Esophagus (tissue), 2 donors: ENCODE measurements at regions not wholly inside any gene's neighbourhood (a gene's known extent, or its start where the extent isn't known, plus 50 kb on each side); places are given as distances from the start of the nearest gene placed in this dataset.
A peak's percentile ranks its signal among the peaks of the same experiment; 100 is the strongest.

Experiments
- H3K27ac ChIP-seq, 2 donors: one replicate each; pipeline ENCODE4 v1.5.1; 2013; ENCODE audit warnings: low read depth in 2 of 2, mild to moderate bottlenecking in 2 of 2, inconsistent platforms in 1 of 2, low read length in 1 of 2, moderate library complexity in 1 of 2
- H3K27me3 ChIP-seq, 2 donors: one replicate each; pipeline ENCODE4 v1.6.1; 2013; ENCODE audit warnings: low read length in 2 of 2, control low read depth in 1 of 2, mild to moderate bottlenecking in 1 of 2; ENCODE audit not compliant: insufficient read depth in 2 of 2, control insufficient read depth in 1 of 2
- H3K36me3 ChIP-seq, 2 donors: one replicate each; pipeline ENCODE4 v1.6.1; 2013; ENCODE audit warnings: low read length in 1 of 2; ENCODE audit not compliant: control insufficient read depth in 2 of 2, insufficient read depth in 2 of 2
- H3K4me1 ChIP-seq, 2 donors: one replicate each; pipeline ENCODE4 v1.6.1; 2013; ENCODE audit warnings: low read length in 1 of 2; ENCODE audit not compliant: control insufficient read depth in 2 of 2, insufficient read depth in 2 of 2
- H3K4me3 ChIP-seq, 2 donors: one replicate each; pipeline ENCODE4 v1.5.1; 2013; ENCODE audit warnings: low read length in 2 of 2, mild to moderate bottlenecking in 2 of 2, low read depth in 1 of 2, moderate library complexity in 1 of 2
- H3K9me3 ChIP-seq, 2 donors: one replicate each; pipeline ENCODE4 v1.6.1; 2013; ENCODE audit warnings: mild to moderate bottlenecking in 2 of 2, low read depth in 1 of 2, low read length in 1 of 2, moderate library complexity in 1 of 2; ENCODE audit not compliant: control insufficient read depth in 2 of 2, insufficient read depth in 1 of 2
- WGBS, 2 donors: extraction: QIAGEN DNeasy Blood & Tissue Kit; methylation state at CpG; one replicate each; pipeline ENCODE4 v1.1.7; 2013; 5-methylcytosine and 5-hydroxymethylcytosine counted together
- donor health status: healthy with polysubstance abuse.
- donor health status: Bipolar disorder and iron deficiency.

DNA sequence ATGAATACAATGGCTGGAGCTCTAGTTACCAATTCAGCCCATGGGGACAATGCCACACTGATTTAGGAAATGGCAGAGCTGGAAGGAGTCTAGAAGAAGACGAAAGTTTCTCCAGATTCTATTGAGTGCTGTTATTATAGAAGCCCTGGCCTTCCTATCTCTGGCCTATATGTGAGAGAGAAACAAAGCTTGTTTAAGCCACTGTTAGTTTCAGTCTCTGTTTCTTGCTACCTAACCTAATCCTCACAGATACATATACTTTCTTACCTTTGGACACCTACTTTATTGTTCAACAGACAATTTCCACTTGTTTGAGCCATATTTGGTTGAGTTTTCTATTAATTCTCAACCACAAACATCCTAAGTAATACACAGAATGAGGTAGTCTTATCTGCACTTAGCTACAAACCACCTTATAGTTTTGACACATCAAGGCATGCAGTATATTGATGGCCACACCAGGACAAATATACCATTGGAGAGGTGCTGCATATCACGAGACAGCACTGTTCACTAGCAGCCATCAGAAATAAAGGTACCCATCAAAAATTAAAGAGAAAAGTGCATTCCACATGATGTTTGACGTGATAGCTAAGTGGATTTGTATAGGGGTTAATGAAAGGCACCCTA is 190.2 kb downstream of the SMIM20 start:
- Histone ChIP-seq H3K4me1 (no peaks in the 10 kb centered on the region), H3K27me3 (no peaks in the 10 kb centered on the region), H3K9me3 (no peaks in the 10 kb centered on the region), H3K36me3 (no peaks in the 10 kb centered on the region), H3K4me3 (no peak overlapping the region), H3K27ac (no peak overlapping the region)
- whole genome bisulfite sequencing, 2 donors = 93 to 95% methylated on average over 3 of the region's 3 CpGs

DNA sequence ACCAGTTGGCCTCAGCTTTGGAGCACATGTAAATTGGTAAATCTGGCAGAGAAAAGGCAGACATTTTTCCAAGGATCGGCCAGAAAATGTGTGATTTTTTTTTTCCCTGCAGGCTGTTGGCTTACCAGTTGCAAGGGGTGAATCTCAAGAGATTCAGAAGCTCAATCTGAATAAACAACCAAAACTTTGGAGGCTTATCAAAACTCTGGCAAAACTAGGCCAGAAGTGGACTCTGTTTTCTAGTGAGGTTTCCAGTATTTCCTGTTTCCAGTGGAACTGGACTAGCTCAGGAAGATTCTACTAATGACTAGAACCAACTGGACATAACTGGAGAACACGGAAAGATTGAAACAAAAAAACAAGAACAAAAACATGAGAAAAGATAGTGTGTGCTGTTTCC is 191.3 kb downstream of the SMIM20 start:
- Histone ChIP-seq H3K4me3 (no peak overlapping the region), H3K4me1 (no peaks in the 10 kb centered on the region), H3K27me3 (no peaks in the 10 kb centered on the region), H3K9me3 (no peaks in the 10 kb centered on the region), H3K27ac (peak overlapping the region in 1 of 2 donors; percentile 11), H3K36me3 (no peaks in the 10 kb centered on the region)
- 57 to 66% methylated on average over 2 of the region's 2 CpGs for WGBS, 2 donors

DNA sequence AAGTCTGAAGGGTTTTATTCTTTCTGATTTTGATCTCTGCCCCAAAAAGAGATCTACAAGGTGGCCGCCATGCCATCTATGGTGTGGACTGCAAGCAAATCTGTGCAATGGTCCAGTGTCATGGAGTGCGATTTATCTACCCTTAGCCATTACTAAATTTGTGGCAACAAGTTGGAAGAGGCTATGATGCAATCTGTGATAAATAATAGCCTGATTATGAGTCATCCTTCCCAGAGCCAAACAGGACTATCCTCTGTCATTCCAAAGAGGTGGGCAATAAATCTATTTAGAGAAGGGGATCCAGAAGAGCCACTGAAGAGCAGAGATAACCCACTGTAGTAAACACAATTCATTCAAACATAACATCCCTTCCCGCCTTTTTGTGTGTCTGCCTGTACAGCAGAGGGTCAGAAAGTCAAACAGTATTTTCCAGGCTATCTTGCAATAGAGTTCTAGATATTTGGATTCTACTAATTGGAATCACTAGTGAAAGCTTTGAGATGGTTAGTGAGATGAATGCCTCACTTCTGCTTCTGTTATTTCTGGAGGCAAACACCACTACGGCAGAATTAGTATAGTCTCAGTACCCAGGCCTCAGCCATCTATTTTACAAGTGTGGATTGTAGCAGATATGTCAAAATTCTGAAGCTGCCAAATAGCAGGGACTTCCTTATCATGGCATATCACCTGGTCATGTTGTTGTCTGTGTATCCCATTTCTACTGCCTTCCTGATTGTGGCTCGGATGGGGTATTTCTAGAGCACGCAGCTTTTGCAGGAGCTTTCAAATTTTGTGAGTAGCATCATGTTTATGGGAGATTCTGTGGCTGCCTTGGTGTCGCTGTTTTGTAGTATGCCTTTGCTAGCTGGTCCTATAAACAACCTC is 192.0 kb downstream of the SMIM20 start:
- H3K27ac ChIP-seq = peak overlapping the region; percentile 11 to 20
- WGBS, 2 donors = 80 to 81% methylated on average over 7 of the region's 7 CpGs

DNA sequence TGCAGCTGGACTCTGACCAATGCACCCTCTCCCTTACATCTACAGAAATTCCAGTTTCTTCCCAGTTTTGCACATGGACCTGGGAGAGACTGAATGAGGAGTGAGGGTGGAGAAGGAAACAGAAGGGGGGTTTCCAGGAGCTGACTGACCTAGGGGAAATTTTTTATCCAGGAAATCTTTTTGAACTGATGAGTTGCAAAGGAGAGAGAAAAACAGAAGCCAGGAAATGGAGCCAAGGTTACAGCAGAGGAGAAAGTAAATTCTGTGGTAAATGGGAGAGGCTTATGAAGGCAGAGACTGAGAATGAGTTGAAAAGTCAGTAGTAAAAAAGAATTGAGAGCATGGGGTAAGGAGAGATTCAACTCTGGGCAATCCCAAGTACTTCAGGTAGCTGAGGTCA is 192.8 kb downstream of the SMIM20 start:
- no peak overlapping the region for H3K27ac ChIP-seq

More for the DNA sequence above, 192.0 kb downstream of the SMIM20 start:
- H3K4me1 ChIP-seq = no peaks in the 10 kb centered on the region
- H3K36me3 ChIP-seq = no peaks in the 10 kb centered on the region
- no peaks in the 10 kb centered on the region for H3K27me3 ChIP-seq
- no peak overlapping the region for H3K4me3 ChIP-seq
- no peaks in the 10 kb centered on the region for H3K9me3 ChIP-seq

DNA sequence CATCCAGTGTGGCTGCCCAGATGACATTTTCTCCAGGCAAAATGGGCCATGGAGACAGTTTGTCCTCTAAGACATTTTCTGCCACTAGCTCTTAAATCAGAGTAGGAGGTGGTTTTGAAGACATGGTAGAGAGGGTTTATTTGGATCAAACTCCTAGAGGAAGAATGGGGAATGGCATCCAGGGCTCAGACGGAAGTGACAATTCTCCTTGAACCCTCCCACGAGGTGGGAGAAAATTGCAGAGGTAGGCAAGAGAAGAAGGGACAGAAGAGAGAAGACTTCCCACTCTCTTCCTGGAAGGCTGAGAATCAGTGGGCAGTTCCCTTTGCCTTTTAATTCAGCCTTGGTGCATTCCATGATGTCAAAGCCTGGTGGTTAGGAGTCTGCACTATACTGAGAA is 194.0 kb downstream of the SMIM20 start:
- Histone ChIP-seq H3K36me3 (no peaks in the 10 kb centered on the region), H3K27ac (no peak overlapping the region), H3K4me1 (no peaks in the 10 kb centered on the region), H3K9me3 (no peaks in the 10 kb centered on the region), H3K4me3 (no peak overlapping the region), H3K27me3 (no peaks in the 10 kb centered on the region)
- WGBS, 2 donors = 77 to 79% methylated on average over 2 of the region's 2 CpGs

More for the DNA sequence above, 192.8 kb downstream of the SMIM20 start:
- H3K9me3 ChIP-seq = no peaks in the 10 kb centered on the region
- H3K4me3 ChIP-seq = no peak overlapping the region
- no peaks in the 10 kb centered on the region for H3K4me1 ChIP-seq
- no peaks in the 10 kb centered on the region for H3K36me3 ChIP-seq
- H3K27me3 ChIP-seq = no peaks in the 10 kb centered on the region

DNA sequence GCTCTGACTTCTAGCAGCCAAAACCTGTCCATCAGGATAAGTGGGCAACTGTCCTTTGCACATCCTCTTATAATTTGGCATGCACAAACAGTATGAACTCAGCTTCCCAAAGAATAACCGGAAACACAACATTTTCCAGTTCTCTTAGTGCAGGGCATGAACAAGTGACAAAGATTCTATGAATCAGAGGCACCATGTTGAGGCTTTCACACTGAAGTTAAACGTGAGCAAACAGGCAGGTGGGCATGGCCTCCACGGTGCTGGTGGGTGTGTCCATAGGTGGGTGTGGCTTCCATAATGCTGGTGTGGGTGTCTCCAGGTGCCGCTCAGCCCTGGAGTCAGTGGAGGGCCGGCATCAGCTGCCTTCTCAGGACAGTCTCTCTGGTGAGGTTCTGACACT is 196.5 kb downstream of the SMIM20 start:
- H3K27me3 ChIP-seq = no peaks in the 10 kb centered on the region
- no peaks in the 10 kb centered on the region for H3K36me3 ChIP-seq
- H3K4me1 ChIP-seq = no peaks in the 10 kb centered on the region
- H3K9me3 ChIP-seq = peaks cover 0 to 7% of the 10 kb centered on the region in 2 donors
- no peak overlapping the region for H3K27ac ChIP-seq
- H3K4me3 ChIP-seq = no peak overlapping the region
- WGBS, 2 donors = 57 to 60% methylated on average over 5 of the region's 5 CpGs

DNA sequence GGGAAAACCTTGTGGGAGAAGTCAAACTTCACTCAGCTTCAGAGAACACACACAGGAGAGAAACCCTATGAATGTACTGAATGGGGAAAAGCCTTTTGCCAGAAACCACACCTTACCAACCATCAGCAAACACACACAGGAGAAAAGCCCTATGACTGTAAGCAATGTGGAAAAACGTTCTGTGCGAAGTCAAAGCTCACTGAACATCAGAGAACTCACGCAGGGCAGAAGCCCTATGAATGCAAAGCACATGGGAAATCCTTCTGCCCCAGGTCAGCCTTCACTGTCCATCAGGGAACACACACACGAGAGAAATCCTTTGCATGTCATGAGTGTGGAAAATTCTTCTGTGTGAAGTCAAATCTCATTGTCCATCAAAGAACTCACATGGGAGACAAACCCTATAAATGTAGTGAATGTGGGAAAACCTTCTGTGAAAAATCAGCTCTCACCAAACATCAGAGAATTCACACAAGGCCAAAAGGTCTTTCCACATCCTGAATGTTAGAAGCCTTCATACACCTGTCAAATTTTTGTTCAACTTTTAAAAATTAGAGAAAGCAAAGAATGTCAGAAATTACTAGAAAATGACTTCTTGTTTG is 199.4 kb downstream of the SMIM20 start:
- no peaks in the 10 kb centered on the region for H3K4me1 ChIP-seq
- H3K4me3 ChIP-seq = no peak overlapping the region
- peaks cover 0 to 7% of the 10 kb centered on the region in 2 donors for H3K9me3 ChIP-seq
- WGBS, 2 donors = 89 to 92% methylated on average over 4 of the region's 4 CpGs
- H3K27me3 ChIP-seq = peaks cover 0 to 2% of the 10 kb centered on the region in 2 donors
- H3K36me3 ChIP-seq = peaks cover 0 to 3% of the 10 kb centered on the region in 2 donors
- no peak overlapping the region for H3K27ac ChIP-seq

DNA sequence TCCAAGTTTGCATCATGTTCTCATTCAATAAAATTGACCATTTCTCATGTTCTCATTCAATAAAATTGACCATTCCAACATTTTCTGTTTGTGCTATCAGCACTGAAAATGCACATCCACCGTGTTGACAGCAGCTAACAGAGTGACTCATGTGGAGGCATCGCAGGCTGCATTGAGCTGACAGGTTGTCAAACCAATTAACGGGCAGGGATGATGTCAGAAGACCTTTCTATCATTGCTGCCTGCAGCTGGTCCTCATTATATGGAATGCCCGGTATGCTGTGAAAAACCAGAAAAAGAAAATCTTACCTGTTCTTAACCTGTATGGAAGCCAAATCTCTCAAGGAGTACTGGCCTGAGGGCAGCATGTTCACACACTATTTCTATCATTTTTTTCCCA is 202.0 kb downstream of the SMIM20 start:
- peaks cover 0 to 7% of the 10 kb centered on the region in 2 donors for H3K9me3 ChIP-seq
- H3K27ac ChIP-seq = no peak overlapping the region
- 47 to 66% methylated on average over 4 of the region's 4 CpGs for WGBS, 2 donors
- H3K4me3 ChIP-seq = no peak overlapping the region
- H3K4me1 ChIP-seq = no peaks in the 10 kb centered on the region
- peaks cover 0 to 2% of the 10 kb centered on the region in 2 donors for H3K27me3 ChIP-seq
- H3K36me3 ChIP-seq = peaks cover 0 to 3% of the 10 kb centered on the region in 2 donors

DNA sequence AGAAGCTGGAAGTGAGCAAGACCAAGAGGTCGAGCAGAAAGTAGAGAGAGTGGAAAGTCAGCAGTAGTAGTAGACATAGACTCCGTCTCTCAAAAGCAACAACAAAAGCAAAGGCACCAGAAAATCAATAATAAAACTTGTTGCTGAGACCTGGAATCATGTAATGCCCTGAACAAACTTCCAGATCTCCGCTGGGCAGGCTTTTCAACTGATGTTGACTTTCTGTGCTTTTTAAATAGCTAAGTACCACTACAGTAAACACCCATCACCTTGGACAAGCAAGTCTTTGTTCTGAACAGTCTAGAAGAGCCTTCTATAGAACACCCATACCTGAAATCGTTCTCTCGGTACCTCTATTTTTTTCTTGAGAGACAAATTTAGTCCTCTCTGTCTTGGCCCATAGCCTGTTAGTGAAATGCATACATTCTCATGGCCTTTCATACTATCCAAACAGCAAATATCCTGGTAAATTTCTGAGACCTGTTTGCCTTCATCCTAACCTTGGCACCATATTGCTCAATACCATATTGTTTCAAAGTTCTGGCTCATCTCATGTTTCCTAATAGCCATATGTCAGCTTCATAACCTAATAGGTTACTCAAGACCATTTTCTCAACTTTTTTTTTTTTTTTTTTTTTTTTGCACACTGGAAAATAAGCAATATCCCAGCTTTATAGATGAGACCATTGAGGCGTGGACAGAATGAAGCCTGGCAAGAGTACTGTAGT is 200.6 kb upstream of the RBPJ start:
- Histone ChIP-seq H3K9me3 (no peaks in the 10 kb centered on the region), H3K27ac (no peak overlapping the region), H3K27me3 (peaks cover 0 to 2% of the 10 kb centered on the region in 2 donors), H3K4me1 (no peaks in the 10 kb centered on the region), H3K36me3 (peaks cover 0 to 3% of the 10 kb centered on the region in 2 donors), H3K4me3 (no peak overlapping the region)
- WGBS, 2 donors = 89 to 92% methylated on average over 6 of the region's 6 CpGs
